AML-193 (cell line): ENCODE measurements at regions not wholly inside any gene's neighbourhood (a gene's known extent, or its start where the extent isn't known, plus 50 kb on each side); places are given as distances from the start of the nearest gene placed in this dataset.

Experiments
- DNase-seq, 2 experiments: peaks; one replicate each; lab custom pipeline; 2025; lab: John Stamatoyannopoulos, UW

- DNase-seq = no peak
These were observed 75.0 kb upstream of the MAP1LC3B2 start for GRCh38 chr12:116483959-116484750.

- no peak for DNase-seq
These were observed 74.4 kb upstream of the MAP1LC3B2 start for GRCh38 chr12:116484807-116485206.

GRCh38 chr12:116489116-116489515, 70.1 kb upstream of the MAP1LC3B2 start:
- no peak for DNase-seq

GRCh38 chr12:116490471-116490870, 68.7 kb upstream of the MAP1LC3B2 start:
- DNase-seq = no peak

GRCh38 chr12:116492703-116493324, 66.4 kb upstream of the MAP1LC3B2 start:
- DNase-seq = no peak

GRCh38 chr12:116495260-116495659, 63.9 kb upstream of the MAP1LC3B2 start:
- no peak for DNase-seq

GRCh38 chr12:116497051-116497591, 62.1 kb upstream of the MAP1LC3B2 start:
- no peak for DNase-seq

- DNase-seq = no peak
These were observed 60.7 kb upstream of the MAP1LC3B2 start for GRCh38 chr12:116498471-116498870.

- DNase-seq = no peak
These were observed 56.9 kb upstream of the MAP1LC3B2 start for GRCh38 chr12:116502141-116502725.

- no peak for DNase-seq
These were observed 56.1 kb upstream of the MAP1LC3B2 start for GRCh38 chr12:116502989-116503496.

- DNase-seq = no peak
These were observed 54.7 kb upstream of the MAP1LC3B2 start for GRCh38 chr12:116504438-116504837.

GRCh38 chr12:116506697-116507064, 52.5 kb upstream of the MAP1LC3B2 start:
- no peak for DNase-seq

- DNase-seq = no peak
These were observed 50.7 kb upstream of the MAP1LC3B2 start for GRCh38 chr12:116508145-116509121.
